GM18505 (cell line): ENCODE measurements at regions not wholly inside any gene's neighbourhood (a gene's known extent, or its start where the extent isn't known, plus 50 kb on each side); places are given as distances from the start of the nearest gene placed in this dataset.
"Not testable (repeated sequence)": the region's sequence is repeated elsewhere in the genome, so short reads cannot be mapped to it uniquely, and the experiment has no call there.

Experiments
- ATAC-seq: cut with Tn5 transposase; IDR thresholded peaks from one replicate; pipeline ENCODE4 v1.9.1; 2021; ENCODE audit not compliant: unreplicated experiment
- POLR2A ChIP-seq: IDR thresholded peaks from 4 replicates; pipeline ENCODE4 v1.6.1; 2011; ENCODE audit warnings: borderline replicate concordance; ENCODE audit not compliant: insufficient read depth, insufficient read length; ENCODE audit errors: extremely low read depth

GRCh38 chr4:106529348-106530023 lies 160.9 kb upstream of the GIMD1 start:
- no peak for TF ChIP-seq POLR2A
- no peak for ATAC-seq

GRCh38 chr4:106527316-106527715 lies 158.7 kb upstream of the GIMD1 start:
- no peak for TF ChIP-seq POLR2A
- ATAC-seq, result no peak

- not testable (repeated sequence) for ATAC-seq
These were observed 156.8 kb upstream of the GIMD1 start for GRCh38 chr4:106525425-106525824.

- ATAC-seq, result not testable (repeated sequence)
These were observed 156.2 kb upstream of the GIMD1 start for GRCh38 chr4:106524772-106525171.

GRCh38 chr4:106522839-106523238 lies 154.3 kb upstream of the GIMD1 start:
- TF ChIP-seq POLR2A, result no peak
- ATAC-seq, result no peak

- no peak for TF ChIP-seq POLR2A
- ATAC-seq, result no peak
These were observed 144.1 kb upstream of the GIMD1 start for GRCh38 chr4:106512706-106513105.

GRCh38 chr4:106507440-106507839 lies 138.9 kb upstream of the GIMD1 start:
- ATAC-seq, result no peak
- TF ChIP-seq POLR2A, result no peak

- no peak for ATAC-seq
- TF ChIP-seq POLR2A, result no peak
These were observed 134.8 kb upstream of the GIMD1 start for GRCh38 chr4:106503116-106504050.

- peak; percentile 81 for ATAC-seq
- no peak for TF ChIP-seq POLR2A
These were observed 133.6 kb upstream of the GIMD1 start for GRCh38 chr4:106502106-106502699.

- no peak for TF ChIP-seq POLR2A
These were observed 128.7 kb upstream of the GIMD1 start for GRCh38 chr4:106497271-106497670.

GRCh38 chr4:106496061-106496460 lies 127.5 kb upstream of the GIMD1 start:
- ATAC-seq, result no peak
- TF ChIP-seq POLR2A, result no peak

More at GRCh38 chr4:106497271-106497670, 128.7 kb upstream of the GIMD1 start:
- no peak for ATAC-seq

- no peak for ATAC-seq
- TF ChIP-seq POLR2A, result no peak
These were observed 126.9 kb upstream of the GIMD1 start for GRCh38 chr4:106495476-106495875.

GRCh38 chr4:106494066-106494465 lies 125.5 kb upstream of the GIMD1 start:
- no peak for ATAC-seq
- no peak for TF ChIP-seq POLR2A

GRCh38 chr4:106493086-106493485 lies 124.5 kb upstream of the GIMD1 start:
- ATAC-seq, result no peak

More at GRCh38 chr4:106493086-106493485, 124.5 kb upstream of the GIMD1 start:
- TF ChIP-seq POLR2A, result no peak
